ENCODE measurements at regions not wholly inside any gene's neighbourhood (a gene's known extent, or its start where the extent isn't known, plus 50 kb on each side); places are given as distances from the start of the nearest gene placed in this dataset.

GRCh38 chr18:78804206-78805030, 175.2 kb upstream of the SALL3 start:
- no peak for TF ChIP-seq YY1 (IDR thresholded peaks at IDR 0.05; ENCODE audit: insufficient read depth, insufficient read length)
- TF ChIP-seq SUZ12 (IDR thresholded peaks at IDR 0.05; ENCODE audit: extremely low read depth, insufficient read depth, insufficient read length): no peak
